Endothelial cell of umbilical vein (primary cell): ENCODE measurements at regions not wholly inside any gene's neighbourhood (a gene's known extent, or its start where the extent isn't known, plus 50 kb on each side); places are given as distances from the start of the nearest gene placed in this dataset.

ENCODE experiments used
- CTCF ChIP-seq, 2 donors: IDR thresholded peaks; 1 replicate in 1 of 2; 2 replicates in 1 of 2; pipeline ENCODE4 v1.5.1; 2011; ENCODE audit warnings: low read length in 2 of 2, mild to moderate bottlenecking in 2 of 2, moderate library complexity in 2 of 2, control low read depth in 1 of 2, inconsistent platforms in 1 of 2, low read depth in 1 of 2; ENCODE audit not compliant: insufficient read depth in 1 of 2; ENCODE audit errors: extremely low read depth in 1 of 2
- EZH2 ChIP-seq: IDR thresholded peaks from 2 replicates; pipeline ENCODE4 v1.6.1; 2012; ENCODE audit warnings: borderline replicate concordance, low read depth, mild to moderate bottlenecking, moderate library complexity, low read length, inconsistent platforms; ENCODE audit not compliant: severe bottlenecking
- FOS ChIP-seq: IDR thresholded peaks from 2 replicates; pipeline ENCODE4 v1.6.1; 2011; ENCODE audit warnings: mild to moderate bottlenecking, low read length, moderate library complexity, borderline replicate concordance; ENCODE audit not compliant: insufficient read depth
- POLR2A ChIP-seq: IDR thresholded peaks from 2 replicates; pipeline ENCODE4 v1.6.1; 2012; ENCODE audit warnings: low read depth, mild to moderate bottlenecking, control low read depth, low read length

GRCh38 chr13:104074326-104074725, 1008.1 kb upstream of the SLC10A2 start:
- TF ChIP-seq CTCF (IDR thresholded peaks at IDR 0.05; ENCODE audit: extremely low read depth in 1 of 2, insufficient read depth in 1 of 2, low read depth in 1 of 2, low read length in 2 of 2) (no peak), EZH2 (no peak), POLR2A (no peak), FOS (no peak)
